Vagina (tissue), 2 donors: ENCODE measurements at regions not wholly inside any gene's neighbourhood (a gene's known extent, or its start where the extent isn't known, plus 50 kb on each side); places are given as distances from the start of the nearest gene placed in this dataset.
"Not testable (repeated sequence)": the region's sequence is repeated elsewhere in the genome, so short reads cannot be mapped to it uniquely, and the experiment has no call there.

Experiments
- DNase-seq, 2 donors: peaks; one replicate each; pipeline ENCODE4 v3.0.0-alpha.2; 2017; ENCODE audit errors: extremely low spot score in 2 of 2
- H3K27ac ChIP-seq: fragments of 200-600 bp; sonication (generic); one replicate; pipeline ENCODE4 v1.5.1; 2019
- H3K27me3 ChIP-seq: fragments of 200-600 bp; sonication (generic); one replicate; pipeline ENCODE4 v1.5.1; 2019
- H3K36me3 ChIP-seq, 2 donors: fragments of 200-600 bp; sonication (generic); one replicate each; pipeline ENCODE4 v1.5.1; 2017 to 2019
- H3K4me1 ChIP-seq: fragments of 200-600 bp; sonication (generic); one replicate; pipeline ENCODE4 v1.5.1; 2019
- H3K4me3 ChIP-seq, 2 donors: fragments of 200-600 bp; sonication (generic); 1 replicate in 1 of 2; 2 replicates in 1 of 2; pipeline ENCODE4 v1.5.1; 2016 to 2019
- H3K9me3 ChIP-seq: fragments of 200-600 bp; sonication (generic); one replicate; pipeline ENCODE4 v1.5.1; 2019
- CTCF ChIP-seq, 3 experiments: fragments of 450-650 bp in 2 of 3; fragments of 200-600 bp in 1 of 3; sonication (generic) in 1 of 3; IDR thresholded peaks; one replicate each; pipeline ENCODE4 v1.5.1; 2017 to 2019; ENCODE audit warnings: antibody characterized with exemption in 3 of 3, mild to moderate bottlenecking in 2 of 3, moderate library complexity in 2 of 3
- POLR2A ChIP-seq, 2 donors: fragments of 450-650 bp; IDR thresholded peaks; one replicate each; pipeline ENCODE4 v1.6.1; 2017; ENCODE audit warnings: antibody characterized with exemption in 2 of 2, mild to moderate bottlenecking in 2 of 2, moderate library complexity in 2 of 2
- POLR2AphosphoS5 ChIP-seq, 2 donors: sonication (generic); formaldehyde crosslinking; IDR thresholded peaks; one replicate each; pipeline ENCODE4 v1.9.0; 2017; ENCODE audit warnings: antibody characterized with exemption in 2 of 2, mild to moderate bottlenecking in 2 of 2, low read depth in 1 of 2; ENCODE audit not compliant: insufficient read depth in 1 of 2
- intact Hi-C: fragments of 100-400 bp; cut with DNase I; formaldehyde crosslinking; loops from one replicate; pipeline ENCODE4 v1.15.1; 2023

DNA sequence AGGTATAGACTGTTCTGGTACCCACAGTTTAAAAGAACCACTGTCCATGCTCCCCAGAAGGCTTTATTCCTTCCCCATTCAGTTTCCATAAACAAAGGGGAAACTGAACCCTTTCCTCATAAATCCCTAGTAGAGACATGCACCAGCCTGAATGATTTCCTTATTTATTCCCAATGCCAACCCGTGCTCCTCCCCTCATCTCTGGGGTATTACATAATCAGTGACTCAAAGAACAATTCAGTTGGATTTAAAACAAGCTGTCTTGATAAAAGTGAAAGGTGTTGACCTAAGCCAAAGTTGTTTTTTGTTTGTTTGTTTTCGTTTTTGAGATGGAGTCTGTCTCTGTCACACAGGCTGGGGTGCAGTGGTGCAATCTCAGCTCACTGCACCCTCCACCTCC, 418.5 kb upstream of the CNTNAP5 start:
- intact Hi-C loops = no loop called here
- H3K9me3 ChIP-seq = no peaks in the 10 kb centered on the region
- no peak for DNase-seq
- no peak overlapping the region for H3K27ac ChIP-seq
- TF ChIP-seq CTCF (IDR thresholded peaks at IDR 0.05) (no peak), POLR2A (IDR thresholded peaks at IDR 0.05) (no peak), POLR2AphosphoS5 (IDR thresholded peaks at IDR 0.05; ENCODE audit: insufficient read depth in 1 of 2, low read depth in 1 of 2) (no peak)
- H3K27me3 ChIP-seq = no peaks in the 10 kb centered on the region
- no peaks in the 10 kb centered on the region for H3K36me3 ChIP-seq
- no peak overlapping the region for H3K4me3 ChIP-seq
- no peaks in the 10 kb centered on the region for H3K4me1 ChIP-seq

DNA sequence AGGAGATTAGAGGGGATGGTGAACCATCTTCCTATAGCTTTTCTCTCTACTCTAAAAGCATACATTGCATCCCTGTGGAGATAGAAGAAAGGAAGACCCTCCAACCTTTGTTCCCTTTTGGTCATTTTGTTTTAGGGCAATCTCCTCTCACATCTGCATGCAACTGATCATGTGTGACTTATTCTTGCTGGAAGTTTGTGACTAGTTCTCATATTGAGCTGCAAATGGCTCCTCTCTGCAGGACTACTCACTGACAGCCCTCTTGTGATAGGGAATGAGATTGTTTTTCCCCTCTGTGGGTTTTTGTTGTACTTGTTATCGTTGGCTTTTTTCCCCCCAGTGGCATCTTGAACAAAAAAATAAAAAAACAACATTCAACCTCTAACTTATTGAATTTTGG, 416.0 kb upstream of the CNTNAP5 start:
- intact Hi-C loops = no loop called here
- H3K9me3 ChIP-seq = no peaks in the 10 kb centered on the region
- TF ChIP-seq POLR2A (IDR thresholded peaks at IDR 0.05) (no peak), POLR2AphosphoS5 (IDR thresholded peaks at IDR 0.05; ENCODE audit: insufficient read depth in 1 of 2, low read depth in 1 of 2) (no peak), CTCF (IDR thresholded peaks at IDR 0.05) (no peak)
- no peak for DNase-seq
- no peaks in the 10 kb centered on the region for H3K27me3 ChIP-seq
- no peak overlapping the region for H3K4me3 ChIP-seq
- H3K36me3 ChIP-seq = no peaks in the 10 kb centered on the region
- H3K27ac ChIP-seq = no peak overlapping the region
- no peaks in the 10 kb centered on the region for H3K4me1 ChIP-seq

GRCh38 chr2:123614596-123614995, 410.5 kb upstream of the CNTNAP5 start:
- Histone ChIP-seq H3K9me3 (no peaks in the 10 kb centered on the region), H3K4me1 (no peaks in the 10 kb centered on the region), H3K4me3 (no peak overlapping the region), H3K27ac (no peak overlapping the region), H3K36me3 (no peaks in the 10 kb centered on the region), H3K27me3 (no peaks in the 10 kb centered on the region)
- DNase-seq = no peak
- TF ChIP-seq POLR2AphosphoS5 (IDR thresholded peaks at IDR 0.05; ENCODE audit: insufficient read depth in 1 of 2, low read depth in 1 of 2) = no peak
- TF ChIP-seq POLR2A (IDR thresholded peaks at IDR 0.05) = no peak
- no peak for TF ChIP-seq CTCF (IDR thresholded peaks at IDR 0.05)
- intact Hi-C loops = no loop called here

DNA sequence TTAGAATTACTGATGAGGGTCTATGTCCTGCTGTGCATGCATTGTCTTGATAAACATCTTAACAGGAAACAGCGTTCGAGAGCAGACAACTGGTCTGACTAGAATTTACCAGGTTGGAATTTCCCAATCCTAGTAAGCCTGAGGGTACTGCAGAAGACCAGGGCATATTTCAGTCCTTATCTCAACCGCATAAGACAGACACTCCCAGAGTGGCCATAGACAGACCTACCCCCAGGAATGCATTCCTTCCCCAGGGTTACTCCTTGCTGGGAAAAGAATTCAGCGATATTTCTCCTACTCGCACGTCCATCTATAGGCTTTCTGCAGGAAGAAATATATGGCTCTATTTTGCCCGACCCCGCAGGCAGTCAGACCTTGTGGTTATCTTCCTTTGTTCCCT, 406.4 kb upstream of the CNTNAP5 start:
- H3K9me3 ChIP-seq, H3K27ac ChIP-seq, H3K4me3 ChIP-seq, H3K4me1 ChIP-seq, intact Hi-C loops, H3K36me3 ChIP-seq, H3K27me3 ChIP-seq, DNase-seq: not testable (repeated sequence)

GRCh38 chr2:123624816-123625215, 400.3 kb upstream of the CNTNAP5 start:
- H3K4me1 ChIP-seq = no peaks in the 10 kb centered on the region
- no peaks in the 10 kb centered on the region for H3K9me3 ChIP-seq
- no peaks in the 10 kb centered on the region for H3K27me3 ChIP-seq
- H3K4me3 ChIP-seq = no peak overlapping the region
- H3K27ac ChIP-seq = no peak overlapping the region
- no peak for DNase-seq
- intact Hi-C loops = no loop called here
- no peak for TF ChIP-seq POLR2A (IDR thresholded peaks at IDR 0.05)
- TF ChIP-seq POLR2AphosphoS5 (IDR thresholded peaks at IDR 0.05; ENCODE audit: insufficient read depth in 1 of 2, low read depth in 1 of 2) = no peak
- TF ChIP-seq CTCF (IDR thresholded peaks at IDR 0.05) = no peak
- no peaks in the 10 kb centered on the region for H3K36me3 ChIP-seq

DNA sequence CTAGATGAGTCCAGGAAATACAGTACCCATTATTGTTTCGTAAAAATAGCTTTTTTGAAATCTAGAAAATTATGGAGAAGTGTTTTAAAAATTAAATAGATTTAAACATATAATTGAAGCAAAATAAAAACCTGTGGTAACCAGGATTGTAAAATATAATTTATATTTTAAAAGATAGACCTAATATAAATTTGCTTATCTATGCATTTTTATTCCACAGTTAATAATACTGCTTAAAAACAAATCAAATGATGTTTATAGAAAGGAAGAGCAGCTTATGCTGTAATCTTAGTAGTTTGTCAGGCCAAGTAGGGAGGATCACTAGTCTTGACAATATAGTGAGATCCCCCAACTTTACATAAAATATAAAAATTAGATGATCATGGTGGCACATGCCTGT, 388.9 kb upstream of the CNTNAP5 start:
- Histone ChIP-seq H3K36me3 (no peaks in the 10 kb centered on the region), H3K9me3 (no peaks in the 10 kb centered on the region), H3K27ac (no peak overlapping the region), H3K4me1 (no peaks in the 10 kb centered on the region), H3K4me3 (no peak overlapping the region), H3K27me3 (no peaks in the 10 kb centered on the region)
- DNase-seq = no peak
- no peak for TF ChIP-seq CTCF (IDR thresholded peaks at IDR 0.05)
- no peak for TF ChIP-seq POLR2A (IDR thresholded peaks at IDR 0.05)
- TF ChIP-seq POLR2AphosphoS5 (IDR thresholded peaks at IDR 0.05; ENCODE audit: insufficient read depth in 1 of 2, low read depth in 1 of 2) = no peak
- intact Hi-C loops = no loop called here
